SK-N-MC (cell line): ENCODE measurements at regions not wholly inside any gene's neighbourhood (a gene's known extent, or its start where the extent isn't known, plus 50 kb on each side); places are given as distances from the start of the nearest gene placed in this dataset.

Experiments used
- EZH2 ChIP-seq: fragments of 200-600 bp; sonication (generic); IDR thresholded peaks from one replicate; pipeline ENCODE4 v1.6.1; 2017; ENCODE audit warnings: antibody characterized with exemption
- POLR2AphosphoS5 ChIP-seq: IDR thresholded peaks from 2 replicates; pipeline ENCODE4 v1.6.1; 2012; ENCODE audit warnings: mild to moderate bottlenecking, low read depth, low read length, borderline replicate concordance

DNA sequence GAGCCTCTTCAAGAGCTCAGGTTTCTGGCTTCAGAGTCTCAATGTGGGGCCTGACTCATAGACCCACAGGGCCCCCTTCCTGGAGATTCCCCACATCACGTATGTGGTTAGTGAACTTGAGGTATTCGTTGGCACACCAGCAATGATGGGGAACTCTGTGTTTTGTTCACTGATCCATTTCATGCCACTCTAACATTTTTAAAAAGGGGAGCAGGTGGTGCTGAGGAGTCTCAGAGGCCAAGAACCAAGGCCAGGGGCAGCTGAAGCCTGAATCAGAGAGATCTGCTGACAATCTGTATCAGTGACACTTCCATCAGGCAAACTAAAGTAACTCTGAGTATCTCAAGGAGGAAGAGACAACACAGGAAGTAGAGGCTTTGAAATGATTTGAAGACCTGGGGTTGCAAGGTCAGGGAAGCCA lies 323.4 kb downstream of the VRK1 start:
- no peak for TF ChIP-seq EZH2
- TF ChIP-seq POLR2AphosphoS5 = no peak
